Psoas muscle (tissue), 7 donors: ENCODE measurements at regions not wholly inside any gene's neighbourhood (a gene's known extent, or its start where the extent isn't known, plus 50 kb on each side); places are given as distances from the start of the nearest gene placed in this dataset.

Experiments
- ATAC-seq, 4 donors: fragments of 200-7000 bp; cut with Tn5 transposase; one replicate each; pipeline ENCODE4 v1.9.1; 2020; ENCODE audit warnings: moderate library complexity in 3 of 4, mild to moderate bottlenecking in 2 of 4
- DNase-seq, 2 donors: peaks; one replicate each; pipeline ENCODE4 v3.0.0-alpha.2; 2020
- H3K27ac ChIP-seq: fragments of 200-600 bp; one replicate; pipeline ENCODE4 v1.8.0; 2022
- H3K27me3 ChIP-seq, 3 donors: fragments of 200-600 bp in 1 of 3; one replicate each; pipeline versions ENCODE4 v1.6.1 to v1.8.0; 2013 to 2022; ENCODE audit warnings: low read length in 2 of 3, mild to moderate bottlenecking in 2 of 3, moderate library complexity in 1 of 3; ENCODE audit not compliant: insufficient read depth in 3 of 3
- H3K36me3 ChIP-seq, 2 donors: fragments of 200-600 bp in 1 of 2; one replicate each; pipeline versions ENCODE4 v1.6.1 to v1.8.0; 2013 to 2022; ENCODE audit warnings: low read depth in 1 of 2, mild to moderate bottlenecking in 1 of 2, moderate library complexity in 1 of 2; ENCODE audit not compliant: insufficient read depth in 1 of 2
- H3K4me1 ChIP-seq: fragments of 200-600 bp; one replicate; pipeline ENCODE4 v1.8.0; 2022
- H3K4me3 ChIP-seq: fragments of 200-600 bp; one replicate; pipeline ENCODE4 v1.8.0; 2022; ENCODE audit warnings: mild to moderate bottlenecking
- H3K9me3 ChIP-seq: fragments of 200-600 bp; one replicate; pipeline ENCODE4 v1.8.0; 2022
- WGBS, 3 donors: extraction: QIAGEN DNeasy Blood & Tissue Kit; methylation state at CpG; one replicate each; pipeline versions ENCODE4 v1.1.6 to v1.1.7; 2013; 5-methylcytosine and 5-hydroxymethylcytosine counted together
- intact Hi-C, 2 donors: fragments of 100-400 bp; cut with DNase I; formaldehyde crosslinking; loops; one replicate each; pipeline versions ENCODE4 v1.11.0 to v1.14.2; 2022
- TF ChIP-seq, protein P1 (sequence below): fragments of 200-600 bp; IDR thresholded peaks from one replicate; pipeline ENCODE4 v1.8.0; 2022; ENCODE audit warnings: antibody characterized with exemption
- donor health status: healthy with polysubstance abuse.
- donor health status: DM: no; HTN: no; CAD: no; lungs with moderate emphysema.
- donor health status: Bipolar disorder and iron deficiency.
- donor health status: healthy.
- donor health status: DM: yes; HTN: yes; CAD: no.
- donor health status: DM: no; HTN: no; CAD: no.
- donor health status: DM: yes; HTN: yes; CAD: no.

DNA sequence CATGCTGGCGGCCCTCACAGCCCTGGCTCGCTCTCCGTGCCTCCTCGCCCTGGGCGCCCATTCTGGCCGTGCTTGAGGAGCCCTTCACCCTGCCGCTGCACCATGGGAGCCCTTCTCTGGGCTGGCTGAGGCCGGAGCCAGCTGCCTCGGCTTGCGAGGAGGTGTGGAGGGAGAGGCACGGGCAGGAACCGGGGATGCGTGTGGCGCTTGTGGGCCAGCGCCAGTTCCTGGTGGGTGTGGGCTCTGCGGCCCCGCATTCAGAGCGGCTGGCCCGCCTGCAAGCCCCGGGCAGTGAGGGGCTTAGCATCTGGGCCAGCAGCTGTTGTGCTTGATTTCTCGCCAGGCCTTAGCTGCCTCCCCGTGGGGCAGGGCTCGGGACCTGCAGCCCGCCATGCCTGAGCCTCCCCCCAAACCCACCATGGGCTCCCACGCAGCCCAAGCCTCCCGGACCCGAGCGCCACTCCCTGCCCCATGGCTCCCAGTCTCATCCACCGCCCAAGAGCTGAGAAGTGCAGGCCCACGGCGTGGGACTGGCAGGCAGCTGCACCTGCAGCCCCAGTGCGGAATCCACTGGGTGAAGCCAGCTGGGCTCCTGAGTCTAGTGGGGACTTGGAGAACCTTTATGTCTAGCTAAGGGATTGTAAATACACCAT lies 163.4 kb upstream of the LRRC4C start:
- H3K36me3 ChIP-seq, result no peaks in the 10 kb centered on the region
- DNase-seq (no peak), ATAC-seq (no peak)
- no peak overlapping the region for H3K4me3 ChIP-seq
- no peaks in the 10 kb centered on the region for H3K27me3 ChIP-seq
- no peaks in the 10 kb centered on the region for H3K9me3 ChIP-seq
- no peak overlapping the region for H3K27ac ChIP-seq
- H3K4me1 ChIP-seq, result no peaks in the 10 kb centered on the region
- intact Hi-C loops, result no loop called here
- WGBS, 3 donors, result 84 to 91% (median 84%) methylated on average over 31 to 32 of the region's 32 CpGs
- TF ChIP-seq, protein P1, sequence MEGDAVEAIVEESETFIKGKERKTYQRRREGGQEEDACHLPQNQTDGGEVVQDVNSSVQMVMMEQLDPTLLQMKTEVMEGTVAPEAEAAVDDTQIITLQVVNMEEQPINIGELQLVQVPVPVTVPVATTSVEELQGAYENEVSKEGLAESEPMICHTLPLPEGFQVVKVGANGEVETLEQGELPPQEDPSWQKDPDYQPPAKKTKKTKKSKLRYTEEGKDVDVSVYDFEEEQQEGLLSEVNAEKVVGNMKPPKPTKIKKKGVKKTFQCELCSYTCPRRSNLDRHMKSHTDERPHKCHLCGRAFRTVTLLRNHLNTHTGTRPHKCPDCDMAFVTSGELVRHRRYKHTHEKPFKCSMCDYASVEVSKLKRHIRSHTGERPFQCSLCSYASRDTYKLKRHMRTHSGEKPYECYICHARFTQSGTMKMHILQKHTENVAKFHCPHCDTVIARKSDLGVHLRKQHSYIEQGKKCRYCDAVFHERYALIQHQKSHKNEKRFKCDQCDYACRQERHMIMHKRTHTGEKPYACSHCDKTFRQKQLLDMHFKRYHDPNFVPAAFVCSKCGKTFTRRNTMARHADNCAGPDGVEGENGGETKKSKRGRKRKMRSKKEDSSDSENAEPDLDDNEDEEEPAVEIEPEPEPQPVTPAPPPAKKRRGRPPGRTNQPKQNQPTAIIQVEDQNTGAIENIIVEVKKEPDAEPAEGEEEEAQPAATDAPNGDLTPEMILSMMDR, result no peak

DNA sequence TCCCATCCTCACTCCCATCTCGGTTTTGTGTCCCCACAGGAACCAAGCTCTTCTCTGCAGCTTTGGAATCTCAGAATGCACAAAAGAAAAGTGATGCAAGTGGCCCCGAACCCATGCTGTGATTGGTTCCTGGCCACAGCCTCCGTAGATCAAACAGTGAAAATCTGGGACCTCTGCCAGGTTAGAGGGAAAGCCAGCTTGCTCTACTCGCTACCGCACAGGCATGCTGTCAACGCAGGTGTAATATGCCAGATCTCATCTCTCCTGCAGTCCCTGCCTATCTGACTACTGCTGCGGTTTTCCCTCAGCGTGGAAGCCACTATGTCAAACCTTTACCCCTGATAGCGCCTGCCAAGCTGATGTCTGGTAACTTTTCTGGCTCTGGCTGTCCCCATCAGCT lies 200.5 kb upstream of the LRRC4C start:
- Histone ChIP-seq H3K27ac (no peak overlapping the region), H3K9me3 (no peaks in the 10 kb centered on the region), H3K4me3 (no peak overlapping the region), H3K4me1 (no peaks in the 10 kb centered on the region), H3K27me3 (no peaks in the 10 kb centered on the region), H3K36me3 (no peaks in the 10 kb centered on the region)
- 72 to 80% (median 75%) methylated on average over 9 of the region's 9 CpGs for WGBS, 3 donors
- DNase-seq (no peak), ATAC-seq (no peak)
- intact Hi-C loops, result no loop called here
- TF ChIP-seq, protein P1, result no peak

GRCh38 chr11:41660585-41660984 lies 201.1 kb upstream of the LRRC4C start:
- H3K4me1 ChIP-seq, result no peaks in the 10 kb centered on the region
- WGBS, 3 donors, result 73 to 80% (median 74%) methylated on average over 8 of the region's 8 CpGs
- H3K36me3 ChIP-seq, result no peaks in the 10 kb centered on the region
- TF ChIP-seq, protein P1, result no peak
- H3K27ac ChIP-seq, result no peak overlapping the region
- H3K4me3 ChIP-seq, result no peak overlapping the region
- DNase-seq (no peak), ATAC-seq (no peak)
- no peaks in the 10 kb centered on the region for H3K27me3 ChIP-seq
- intact Hi-C loops, result no loop called here
- H3K9me3 ChIP-seq, result no peaks in the 10 kb centered on the region

GRCh38 chr11:41665441-41666360 lies 206.2 kb upstream of the LRRC4C start:
- DNase-seq, result no peak
- 60 to 65% (median 63%) methylated on average over 7 of the region's 7 CpGs for WGBS, 3 donors
- H3K4me1 ChIP-seq, result no peaks in the 10 kb centered on the region
- ATAC-seq, result no peak
- H3K27me3 ChIP-seq, result no peaks in the 10 kb centered on the region
- no peak overlapping the region for H3K27ac ChIP-seq
- no peaks in the 10 kb centered on the region for H3K36me3 ChIP-seq
- TF ChIP-seq, protein P1, result no peak
- no peak overlapping the region for H3K4me3 ChIP-seq
- no peaks in the 10 kb centered on the region for H3K9me3 ChIP-seq
- intact Hi-C loops, result no loop called here
